GM18873 (cell line): ENCODE measurements at regions not wholly inside any gene's neighbourhood (a gene's known extent, or its start where the extent isn't known, plus 50 kb on each side); places are given as distances from the start of the nearest gene placed in this dataset.
"Not testable (repeated sequence)": the region's sequence is repeated elsewhere in the genome, so short reads cannot be mapped to it uniquely, and the experiment has no call there.

Experiments
- ATAC-seq: cut with Tn5 transposase; IDR thresholded peaks from one replicate; pipeline ENCODE4 v1.9.1; 2021; ENCODE audit warnings: mild to moderate bottlenecking, moderate library complexity, moderate number of reproducible peaks; ENCODE audit not compliant: unreplicated experiment, low FRiP score

GRCh38 chr18:54433368-54433767 is 75.7 kb downstream of the C18orf54 start:
- no peak for ATAC-seq

DNA sequence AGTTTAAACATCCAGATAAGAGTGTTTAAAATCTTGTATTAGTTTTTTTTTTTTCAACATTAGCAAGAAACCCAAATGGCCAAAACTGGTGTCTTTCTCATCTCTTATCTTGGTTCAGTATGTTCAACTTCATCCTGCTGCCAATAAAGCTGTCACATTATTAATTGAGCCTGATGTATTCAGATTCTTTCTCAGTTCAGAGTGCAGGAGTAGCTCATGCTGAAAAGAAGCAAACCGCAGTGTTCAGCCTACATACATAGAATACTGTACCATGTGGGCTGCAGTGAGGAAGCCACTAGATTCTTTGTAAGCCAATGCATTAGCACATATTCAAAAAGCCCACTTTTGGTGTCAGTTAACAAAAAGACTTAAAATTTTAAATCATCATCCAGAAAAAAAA is 76.2 kb downstream of the C18orf54 start:
- no peak for ATAC-seq

DNA sequence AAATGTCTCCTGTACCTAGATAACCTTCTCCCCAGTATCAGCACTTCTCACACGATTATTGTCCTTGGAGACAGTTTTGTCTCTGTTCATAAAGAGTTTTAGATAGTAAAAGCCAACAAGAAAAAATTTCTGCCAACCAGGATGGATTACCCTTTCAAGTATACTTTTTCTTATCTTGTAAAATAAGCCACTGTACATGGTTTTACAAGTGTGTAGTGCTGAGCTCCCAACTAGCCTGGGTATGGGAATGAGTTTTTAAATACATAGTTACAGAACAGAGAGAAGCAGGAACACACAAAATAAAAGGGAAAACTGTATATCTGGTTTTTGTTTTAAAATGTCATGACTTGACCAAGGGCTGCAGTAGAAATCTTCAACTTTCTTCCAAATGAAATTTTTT is 76.7 kb downstream of the C18orf54 start:
- no peak for ATAC-seq

GRCh38 chr18:54436501-54436900 is 78.8 kb downstream of the C18orf54 start:
- no peak for ATAC-seq

DNA sequence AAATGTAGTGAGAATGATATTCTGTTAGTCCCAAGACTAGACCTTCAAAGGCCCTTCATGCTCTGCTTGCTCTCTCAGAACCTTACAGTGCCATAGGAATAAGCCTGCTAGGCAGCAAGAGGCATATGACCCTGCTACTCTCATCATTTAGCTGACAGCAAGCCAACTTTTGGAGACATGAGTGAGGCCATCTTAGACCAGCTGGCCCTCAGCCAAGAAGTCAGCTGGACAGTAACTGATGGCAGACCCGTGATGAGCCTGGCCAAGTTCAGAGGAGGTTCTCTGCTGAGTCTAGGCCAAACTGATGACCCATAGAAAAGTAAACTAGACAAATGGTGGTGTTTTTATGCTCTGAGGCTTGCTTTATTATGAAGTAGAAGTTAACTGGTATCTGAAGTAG is 82.6 kb downstream of the C18orf54 start:
- ATAC-seq = no peak

- ATAC-seq = peak; percentile 74
Measured at GRCh38 chr18:54444319-54444914, 86.7 kb downstream of the C18orf54 start.

GRCh38 chr18:54453996-54454395 is 96.3 kb downstream of the C18orf54 start:
- ATAC-seq = no peak

DNA sequence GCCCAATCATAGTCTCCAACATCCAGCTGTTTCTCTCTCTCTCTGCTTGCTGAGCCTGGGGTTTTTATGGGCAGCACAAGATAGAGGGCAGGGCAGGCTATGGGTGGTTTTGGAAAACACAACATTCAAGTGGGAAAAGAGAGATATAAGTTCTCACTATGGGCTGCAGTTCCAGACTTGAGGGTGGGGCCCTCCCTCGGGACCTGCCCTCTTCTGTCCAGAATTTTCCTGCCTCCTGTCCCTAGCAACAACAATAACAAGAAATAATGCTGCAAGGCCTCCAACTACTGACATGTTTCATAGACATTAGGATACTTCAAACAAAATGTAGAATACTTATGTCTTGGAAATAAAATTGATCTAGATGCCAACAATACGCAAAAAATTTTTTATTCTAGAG is 107.8 kb downstream of the C18orf54 start:
- no peak for ATAC-seq

DNA sequence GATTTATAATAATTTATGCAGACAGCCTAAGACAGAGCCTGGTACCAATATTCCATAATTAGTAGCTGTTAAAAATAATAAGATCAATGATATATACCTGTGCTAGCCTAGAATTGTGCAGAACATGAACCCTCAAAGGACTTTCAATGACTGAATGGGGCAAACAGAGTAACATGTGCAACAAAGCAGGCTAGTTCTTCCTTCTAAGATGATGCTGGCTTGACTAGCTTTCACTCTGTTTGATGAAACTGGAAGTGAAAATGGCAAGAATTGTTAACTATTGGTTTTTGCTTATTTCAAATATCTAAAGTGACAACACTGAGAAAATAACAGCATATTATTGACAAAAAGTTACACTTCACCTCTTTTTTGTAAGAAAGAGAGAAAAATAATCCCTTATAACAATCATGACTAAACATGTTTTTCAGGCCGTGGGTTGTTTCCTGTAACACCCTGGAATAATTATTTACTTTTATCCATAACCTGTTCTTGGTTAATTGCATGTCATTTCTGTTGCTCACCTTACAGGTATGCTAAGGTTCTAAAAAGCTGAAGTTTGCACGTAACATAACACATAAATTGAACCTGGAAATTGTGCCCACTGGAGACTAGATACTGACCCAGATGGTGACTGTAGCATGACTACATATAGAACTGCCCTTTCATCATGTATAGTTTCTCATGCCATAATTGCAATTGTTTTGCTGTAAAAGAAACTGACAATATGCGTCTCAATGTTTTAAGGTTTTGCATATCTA is 108.7 kb downstream of the C18orf54 start:
- no peak for ATAC-seq

GRCh38 chr18:54479365-54479764 is 111.7 kb upstream of the DYNAP start:
- no peak for ATAC-seq

- ATAC-seq = no peak
Measured at GRCh38 chr18:54480616-54481015, 110.4 kb upstream of the DYNAP start.

GRCh38 chr18:54502451-54502850 is 88.6 kb upstream of the DYNAP start:
- not testable (repeated sequence) for ATAC-seq

GRCh38 chr18:54503131-54503894 is 87.7 kb upstream of the DYNAP start:
- ATAC-seq = no peak

DNA sequence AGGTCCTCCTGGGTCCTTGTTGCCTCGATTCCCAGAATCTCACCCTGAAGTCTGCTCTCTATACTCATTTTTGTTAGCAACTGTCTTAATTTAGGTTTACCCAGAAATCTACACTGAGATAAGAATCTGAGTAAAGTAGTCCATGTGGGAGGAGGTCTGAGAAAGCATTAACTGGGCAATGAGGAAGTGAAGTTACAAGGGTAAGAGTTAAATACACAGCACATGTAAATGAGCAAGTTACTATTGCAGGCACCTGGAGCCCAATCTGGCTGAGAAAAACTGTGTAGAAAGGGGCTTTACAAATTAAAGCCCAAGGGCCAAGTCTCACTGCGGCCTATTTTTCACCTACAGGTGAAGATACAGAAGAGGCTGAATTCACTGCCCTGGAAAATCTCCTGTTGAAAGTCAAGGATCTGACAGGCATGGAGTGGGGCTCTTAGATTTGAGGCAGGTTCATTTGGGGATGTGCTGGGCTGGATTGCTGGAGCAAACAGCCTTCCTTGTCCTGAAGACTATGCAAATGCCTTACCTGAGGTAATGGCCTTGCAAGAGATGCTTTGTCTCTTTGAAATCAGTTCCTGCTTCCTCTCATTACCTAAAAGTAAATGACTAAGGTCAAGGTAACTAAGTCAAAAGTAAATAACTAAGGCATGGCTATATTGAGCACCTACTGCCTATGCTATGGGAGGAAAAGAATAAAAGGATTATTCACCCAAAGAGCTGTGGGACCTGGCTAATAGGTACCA is 84.4 kb upstream of the DYNAP start:
- ATAC-seq = no peak

GRCh38 chr18:54509793-54510192 is 81.3 kb upstream of the DYNAP start:
- no peak for ATAC-seq

DNA sequence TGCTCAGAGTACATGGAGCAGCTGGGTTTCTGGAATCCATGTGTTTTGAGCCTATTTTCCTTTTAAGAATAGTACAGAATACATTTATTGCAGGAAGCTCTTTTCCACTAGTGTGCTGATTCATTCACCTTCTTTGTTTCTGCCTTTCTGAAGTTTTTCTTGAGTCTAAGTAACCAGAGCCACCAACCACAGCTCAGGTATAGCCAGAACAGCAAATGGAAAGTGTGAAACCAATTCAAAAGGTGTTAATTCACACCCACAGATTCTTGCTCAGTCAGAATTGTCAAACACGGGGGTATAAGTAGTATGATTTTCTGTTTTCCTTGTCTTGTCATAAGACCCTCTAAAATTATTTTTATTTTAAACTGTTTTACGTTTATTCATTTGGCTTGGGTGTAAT is 75.9 kb upstream of the DYNAP start:
- no peak for ATAC-seq

- ATAC-seq = no peak
Measured at GRCh38 chr18:54517521-54517920, 73.5 kb upstream of the DYNAP start.

DNA sequence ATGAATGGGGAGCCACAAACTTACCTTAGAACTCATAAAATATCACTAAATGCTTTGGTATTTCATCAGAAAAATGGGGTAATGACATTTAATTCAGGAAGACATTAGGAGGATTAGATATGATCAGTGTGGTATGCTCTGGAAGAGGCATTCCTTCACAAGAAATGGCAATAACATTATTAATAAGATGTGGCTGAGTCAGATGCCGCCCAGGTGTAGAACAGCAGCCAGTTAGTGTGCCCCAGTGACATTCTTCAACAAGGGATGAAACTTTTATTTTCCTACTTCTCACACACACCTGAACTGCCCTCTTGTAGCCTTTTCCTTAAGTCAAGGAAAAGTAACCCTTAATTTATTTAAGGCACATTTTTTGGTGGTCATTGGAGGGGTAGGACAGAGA is 69.2 kb upstream of the DYNAP start:
- no peak for ATAC-seq

DNA sequence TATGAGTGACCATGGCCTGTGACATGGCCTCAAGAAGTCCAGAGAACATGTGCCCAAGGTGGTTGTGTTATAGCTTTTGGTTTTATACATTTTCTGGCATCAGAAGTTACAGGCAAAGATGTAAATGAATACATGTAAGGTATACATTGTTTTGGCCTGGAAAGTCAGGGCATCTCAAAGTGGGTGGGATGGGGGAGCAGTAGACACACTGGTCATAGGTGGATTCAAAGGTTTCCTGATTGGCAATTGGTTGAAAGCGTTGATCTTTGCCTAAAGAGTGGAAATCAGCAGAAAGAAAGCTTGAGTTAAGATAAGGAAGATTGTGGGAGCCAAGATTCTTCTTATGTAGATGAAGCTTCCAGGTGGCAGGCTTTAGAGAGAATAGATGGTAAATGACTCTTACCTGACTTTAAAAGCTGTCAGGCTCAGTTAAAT is 62.1 kb upstream of the DYNAP start:
- ATAC-seq = no peak

- ATAC-seq = no peak
Measured at GRCh38 chr18:54529444-54529843, 61.6 kb upstream of the DYNAP start.

- no peak for ATAC-seq
Measured at GRCh38 chr18:54530285-54530684, 60.8 kb upstream of the DYNAP start.
